ENCODE measurements at regions not wholly inside any gene's neighbourhood (a gene's known extent, or its start where the extent isn't known, plus 50 kb on each side); places are given as distances from the start of the nearest gene placed in this dataset.

DNA sequence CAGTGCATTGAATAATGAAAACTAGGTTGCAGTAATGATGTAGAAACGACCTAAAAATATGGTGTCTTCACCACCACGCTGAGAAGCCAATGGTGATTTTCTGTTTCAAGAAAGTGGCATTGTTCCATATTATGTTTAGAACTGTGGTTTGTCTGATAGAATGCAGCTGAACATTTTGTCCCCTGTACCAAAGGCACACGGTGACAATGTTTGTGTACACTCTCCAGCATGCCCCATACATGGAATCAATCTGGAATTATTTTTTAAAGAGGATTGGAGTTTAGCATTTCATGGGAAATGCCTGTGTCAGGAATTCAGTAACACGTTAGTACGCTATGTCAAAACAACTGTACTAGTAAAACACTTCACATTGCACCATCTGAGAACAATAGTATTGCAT lies 237.4 kb upstream of the AUTS2 start:
- no peak for TF ChIP-seq POLR2A (IDR thresholded peaks at IDR 0.05)
- DNase-seq, result no peak
- intact Hi-C loops (cut with DNase I), result no loop called here

DNA sequence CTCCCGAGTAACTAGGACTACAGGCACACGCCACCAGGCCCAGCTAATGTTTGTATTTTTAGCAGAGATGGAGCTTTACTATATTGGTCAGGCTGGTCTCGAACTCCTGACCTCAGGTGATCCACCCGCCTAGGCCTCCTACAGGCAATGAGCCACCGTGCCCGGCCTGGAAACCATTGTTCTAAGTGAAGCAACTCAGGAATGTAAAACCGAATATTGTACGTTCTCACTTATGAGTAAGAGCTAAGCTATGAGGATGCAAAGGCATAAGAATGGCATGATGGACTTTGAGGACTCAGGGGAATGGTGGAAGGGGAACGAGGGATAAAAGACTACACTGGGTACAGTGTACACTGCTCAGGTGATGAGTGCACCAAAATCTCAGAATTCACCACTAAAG lies 235.1 kb upstream of the AUTS2 start:
- DNase-seq, result no peak
- intact Hi-C loops (cut with DNase I), result no loop called here

More for the DNA sequence above, 237.4 kb upstream of the AUTS2 start:
- ATAC-seq, result peak in 1 of 4 donors; percentile 44
- WGBS, 4 donors, result 65 to 77% (median 72%) methylated on average over 5 of the region's 5 CpGs
- H3K4me3 ChIP-seq, result no peak overlapping the region
- no peak overlapping the region for H3K27ac ChIP-seq
- H3K27me3 ChIP-seq, result no peaks in the 10 kb centered on the region
- no peaks in the 10 kb centered on the region for H3K9me3 ChIP-seq
- peaks cover 0 to 3% (median 0%) of the 10 kb centered on the region in 12 donors for H3K4me1 ChIP-seq
- H3K36me3 ChIP-seq, result no peaks in the 10 kb centered on the region

DNA sequence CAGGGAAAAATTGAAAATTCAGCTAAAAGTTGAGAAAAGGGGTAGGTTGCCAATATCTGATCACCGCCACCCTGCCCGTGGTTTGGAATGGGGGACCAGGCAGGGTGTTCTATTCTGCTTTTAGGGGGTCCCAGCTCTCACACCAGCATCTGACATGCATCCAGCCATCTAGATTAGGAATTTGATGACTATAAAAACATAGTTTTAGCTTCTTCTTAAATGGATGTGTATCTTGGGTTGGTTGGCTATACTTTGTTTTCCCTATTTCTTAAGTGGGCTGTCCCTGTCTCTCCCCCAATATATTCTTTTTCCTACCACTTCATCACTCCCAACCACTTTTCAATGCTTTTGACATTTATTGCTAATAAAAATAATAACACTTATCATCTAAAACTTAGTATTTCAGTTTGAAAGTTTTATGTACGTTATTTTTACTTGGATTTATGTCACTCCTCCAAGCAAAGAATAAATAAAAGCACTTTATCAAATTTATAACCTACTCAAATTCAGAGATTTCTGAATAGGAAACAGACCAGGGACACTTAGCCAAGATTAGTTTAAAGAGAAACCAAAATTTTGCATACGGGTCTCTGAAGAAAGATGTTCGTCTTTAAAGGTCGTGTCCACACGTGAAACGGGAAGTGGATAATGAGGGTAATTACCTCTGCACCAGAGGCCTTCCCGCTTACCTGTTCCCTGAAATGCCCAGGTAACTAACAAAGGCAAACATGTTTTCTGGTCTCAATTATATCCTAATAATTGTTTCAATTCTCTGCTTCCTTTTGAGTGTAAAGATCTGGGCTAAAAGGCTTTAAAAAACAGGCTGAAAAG lies 233.2 kb upstream of the AUTS2 start:
- ATAC-seq (no peak), DNase-seq (no peak)
- H3K27me3 ChIP-seq, result no peaks in the 10 kb centered on the region
- TF ChIP-seq, protein P1, sequence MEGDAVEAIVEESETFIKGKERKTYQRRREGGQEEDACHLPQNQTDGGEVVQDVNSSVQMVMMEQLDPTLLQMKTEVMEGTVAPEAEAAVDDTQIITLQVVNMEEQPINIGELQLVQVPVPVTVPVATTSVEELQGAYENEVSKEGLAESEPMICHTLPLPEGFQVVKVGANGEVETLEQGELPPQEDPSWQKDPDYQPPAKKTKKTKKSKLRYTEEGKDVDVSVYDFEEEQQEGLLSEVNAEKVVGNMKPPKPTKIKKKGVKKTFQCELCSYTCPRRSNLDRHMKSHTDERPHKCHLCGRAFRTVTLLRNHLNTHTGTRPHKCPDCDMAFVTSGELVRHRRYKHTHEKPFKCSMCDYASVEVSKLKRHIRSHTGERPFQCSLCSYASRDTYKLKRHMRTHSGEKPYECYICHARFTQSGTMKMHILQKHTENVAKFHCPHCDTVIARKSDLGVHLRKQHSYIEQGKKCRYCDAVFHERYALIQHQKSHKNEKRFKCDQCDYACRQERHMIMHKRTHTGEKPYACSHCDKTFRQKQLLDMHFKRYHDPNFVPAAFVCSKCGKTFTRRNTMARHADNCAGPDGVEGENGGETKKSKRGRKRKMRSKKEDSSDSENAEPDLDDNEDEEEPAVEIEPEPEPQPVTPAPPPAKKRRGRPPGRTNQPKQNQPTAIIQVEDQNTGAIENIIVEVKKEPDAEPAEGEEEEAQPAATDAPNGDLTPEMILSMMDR (IDR thresholded peaks at IDR 0.05), result no peak
- TF ChIP-seq POLR2A (IDR thresholded peaks at IDR 0.05), result no peak
- intact Hi-C loops (cut with DNase I), result no loop called here
- no peak overlapping the region for H3K27ac ChIP-seq
- WGBS, 4 donors, result 74 to 78% (median 77%) methylated on average over 9 of the region's 9 CpGs
- peak overlapping the region in 4 of 12 donors; percentile 7 to 23 (median 13) for H3K4me3 ChIP-seq
- peaks cover 0 to 6% (median 0%) of the 10 kb centered on the region in 12 donors for H3K4me1 ChIP-seq
- H3K9me3 ChIP-seq, result no peaks in the 10 kb centered on the region
- H3K36me3 ChIP-seq, result no peaks in the 10 kb centered on the region

More for the DNA sequence above, 235.1 kb upstream of the AUTS2 start:
- H3K4me3 ChIP-seq, result no peak overlapping the region
- TF ChIP-seq, protein P1 (IDR thresholded peaks at IDR 0.05), result no peak
- no peak for TF ChIP-seq POLR2A (IDR thresholded peaks at IDR 0.05)
- H3K4me1 ChIP-seq, result peaks cover 0 to 6% (median 0%) of the 10 kb centered on the region in 12 donors
- no peak overlapping the region for H3K27ac ChIP-seq
- H3K36me3 ChIP-seq, result no peaks in the 10 kb centered on the region
- no peak for ATAC-seq
- WGBS, 4 donors, result 81 to 97% (median 95%) methylated on average over 9 of the region's 9 CpGs
- no peaks in the 10 kb centered on the region for H3K9me3 ChIP-seq
- no peaks in the 10 kb centered on the region for H3K27me3 ChIP-seq

DNA sequence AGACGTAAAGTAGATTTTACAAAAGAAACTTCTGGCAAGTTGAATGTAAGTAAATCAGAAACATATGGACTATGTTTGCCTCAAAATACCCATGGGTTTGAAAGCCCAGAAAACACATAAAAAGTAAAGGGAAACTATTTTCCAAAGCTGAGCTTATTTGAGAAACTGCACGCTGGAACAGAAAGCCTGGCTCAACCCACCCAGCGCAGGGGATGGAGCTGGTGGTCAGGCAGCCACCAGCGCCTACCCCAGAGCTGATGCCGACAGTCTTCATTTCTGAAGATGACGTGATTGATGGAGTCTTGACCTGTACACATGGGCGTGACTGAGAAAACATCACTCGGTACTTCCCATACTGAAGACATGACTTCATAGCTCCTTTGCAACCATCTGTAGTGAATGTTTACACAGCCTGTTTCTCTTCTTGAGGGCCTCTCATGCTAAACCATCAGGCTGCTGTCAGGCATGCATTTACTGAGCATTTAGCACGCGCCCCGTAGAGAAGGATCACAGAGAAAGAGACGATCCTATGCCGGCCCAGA lies 232.6 kb upstream of the AUTS2 start:
- ATAC-seq, result peak in 2 of 4 donors; percentile 23 to 41
- Histone ChIP-seq H3K4me1 (peaks cover 0 to 6% (median 0%) of the 10 kb centered on the region in 12 donors), H3K27me3 (no peaks in the 10 kb centered on the region), H3K27ac (no peak overlapping the region), H3K4me3 (peak overlapping the region in 3 of 12 donors; percentile 9 to 23 (median 17)), H3K36me3 (no peaks in the 10 kb centered on the region), H3K9me3 (no peaks in the 10 kb centered on the region)
- DNase-seq, result no peak
- TF ChIP-seq, protein P1 (IDR thresholded peaks at IDR 0.05), result no peak
- TF ChIP-seq POLR2A (IDR thresholded peaks at IDR 0.05), result no peak
- intact Hi-C loops (cut with DNase I), result no loop called here
- WGBS, 4 donors, result 67 to 77% (median 71%) methylated on average over 13 of the region's 13 CpGs
